CD4-positive, alpha-beta T cell treated with Interleukin-4 for 4 hours (primary cell): ENCODE measurements at regions not wholly inside any gene's neighbourhood (a gene's known extent, or its start where the extent isn't known, plus 50 kb on each side); places are given as distances from the start of the nearest gene placed in this dataset.

Experiments used
- DNase-seq: peaks from one replicate; pipeline ENCODE4 v3.0.0-alpha.2; 2020

DNA sequence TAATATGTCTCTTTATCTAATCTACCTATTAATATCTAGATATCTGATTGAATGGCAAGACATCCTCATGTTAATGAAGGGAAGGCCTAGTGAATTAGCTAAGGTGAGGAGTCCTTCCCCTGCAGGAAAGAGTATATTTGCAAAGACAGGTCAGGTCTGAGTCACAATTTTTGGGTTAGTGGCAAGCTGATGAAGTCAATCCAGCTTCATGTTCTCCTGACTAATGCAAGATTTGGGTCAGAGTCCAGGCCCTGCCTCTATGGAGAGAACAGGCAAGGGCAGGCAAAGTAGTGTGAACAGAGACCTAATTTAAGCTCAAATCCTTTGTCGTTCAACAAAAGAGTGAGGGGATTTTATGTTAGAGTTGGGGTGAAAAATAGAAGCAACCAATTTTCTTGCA is 496.7 kb downstream of the BMP2 start:
- DNase-seq, result no peak

DNA sequence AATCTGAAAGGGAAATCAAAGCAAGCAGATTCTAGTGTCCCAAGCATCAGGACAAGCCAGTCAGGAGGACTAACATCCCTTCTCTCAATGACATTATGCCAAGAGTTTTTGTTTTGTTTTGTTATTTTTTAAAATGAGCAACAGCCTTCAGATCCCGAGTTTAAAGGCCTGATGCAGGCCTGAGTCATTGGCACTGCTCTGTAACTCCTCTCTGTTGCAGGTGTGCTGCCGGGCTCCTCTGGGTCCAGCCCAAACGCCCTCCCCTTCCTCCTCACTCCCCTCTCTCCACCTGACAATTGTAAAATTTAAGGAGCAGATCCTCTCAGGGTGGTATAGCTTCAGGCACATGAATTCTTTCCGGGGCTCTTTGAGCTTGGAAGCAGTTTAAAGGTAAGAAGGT is 502.0 kb downstream of the BMP2 start:
- DNase-seq, result no peak

DNA sequence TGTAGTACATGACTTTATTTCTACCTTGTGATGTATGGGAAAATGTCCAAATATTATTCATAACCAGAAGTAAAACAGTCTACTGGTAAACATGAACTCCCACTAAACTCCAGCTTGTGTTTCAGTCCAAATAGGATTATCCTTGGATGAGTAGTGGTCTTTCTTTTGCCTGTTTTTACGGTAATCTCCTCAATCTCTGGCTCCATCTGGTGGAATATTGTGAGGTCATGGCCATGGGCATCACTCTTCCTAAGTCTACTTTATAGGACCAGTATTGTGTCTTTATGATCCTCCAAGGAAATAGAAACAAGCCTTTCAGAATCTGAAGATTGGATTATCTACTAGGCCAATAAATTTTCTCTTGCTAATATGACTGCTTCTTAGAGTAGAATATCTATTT is 505.0 kb downstream of the BMP2 start:
- DNase-seq, result no peak

DNA sequence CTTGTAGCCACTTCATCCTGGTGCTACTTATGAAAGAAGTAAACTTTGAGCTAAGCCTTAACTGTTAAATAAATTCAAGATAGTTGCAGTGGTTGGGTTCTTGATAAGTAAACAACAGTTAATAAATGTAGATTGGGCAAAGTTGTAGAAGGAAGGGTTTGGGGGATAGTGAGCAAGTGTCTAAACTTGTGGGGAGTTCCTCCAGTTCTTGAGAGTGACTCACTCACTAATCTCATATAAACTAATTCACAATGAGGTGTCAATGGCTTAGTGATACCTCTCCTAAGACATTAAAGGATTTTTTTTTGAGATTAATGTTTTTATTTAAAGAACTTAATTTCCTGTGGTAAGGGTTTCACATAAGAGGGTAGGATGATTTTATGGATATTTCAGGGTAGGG is 507.4 kb downstream of the BMP2 start:
- no peak for DNase-seq

DNA sequence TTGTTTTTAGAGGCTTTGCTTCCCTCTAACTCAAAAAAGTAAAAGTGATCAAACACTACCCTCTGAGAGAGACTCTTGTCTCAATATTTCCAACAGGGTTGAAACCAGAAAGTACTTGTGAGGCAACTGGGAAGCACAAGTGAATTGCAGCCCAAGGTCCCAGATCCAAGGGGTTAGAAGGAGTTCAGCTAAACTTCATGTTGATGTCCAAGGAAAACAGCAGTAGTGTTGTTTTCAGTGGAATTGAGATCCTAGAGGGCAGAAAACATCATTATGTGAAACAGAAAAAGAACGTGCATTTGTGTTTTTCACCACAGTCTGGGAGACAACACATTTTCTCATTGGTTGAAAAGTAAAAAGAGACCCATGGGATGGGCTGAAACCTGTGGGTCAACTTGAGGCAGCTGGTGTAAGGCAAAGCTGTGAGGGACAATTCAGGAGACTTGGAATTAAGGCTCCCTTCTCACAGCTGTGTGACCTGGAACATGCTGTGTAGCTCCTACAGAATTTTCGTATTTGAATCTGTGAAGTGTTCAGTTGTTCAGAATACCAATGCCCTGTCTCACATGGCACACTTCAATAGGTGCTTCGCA is 508.3 kb downstream of the BMP2 start:
- no peak for DNase-seq

DNA sequence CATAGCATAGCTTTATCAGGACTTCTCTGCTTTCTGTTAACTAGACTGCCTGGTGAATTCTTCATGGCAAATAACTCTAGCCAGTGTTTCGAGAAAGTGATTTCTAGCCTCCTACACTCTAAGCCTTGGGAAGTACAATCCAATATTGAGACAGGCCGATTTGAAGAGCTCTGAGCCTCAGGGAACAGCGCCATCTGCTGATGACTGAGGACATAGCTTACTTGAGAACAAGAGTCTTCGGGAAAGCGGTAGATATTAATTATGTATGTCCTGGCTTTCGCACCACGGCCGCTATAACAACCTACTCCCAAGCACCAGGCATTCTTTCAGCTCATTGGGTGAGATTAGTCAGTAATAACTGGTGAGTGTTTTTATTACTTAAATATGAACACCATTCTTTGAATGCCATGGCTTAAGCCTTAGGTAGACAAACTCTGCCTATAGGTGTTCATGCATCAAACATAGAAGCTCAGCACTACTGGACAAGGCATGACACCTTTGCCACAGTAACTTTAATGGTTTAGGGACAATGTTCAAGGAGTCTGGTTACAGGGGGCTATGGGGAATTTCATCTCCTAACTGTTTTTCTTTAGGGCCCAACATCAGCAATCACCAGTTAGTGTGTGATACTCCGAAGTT is 518.6 kb downstream of the BMP2 start:
- no peak for DNase-seq

DNA sequence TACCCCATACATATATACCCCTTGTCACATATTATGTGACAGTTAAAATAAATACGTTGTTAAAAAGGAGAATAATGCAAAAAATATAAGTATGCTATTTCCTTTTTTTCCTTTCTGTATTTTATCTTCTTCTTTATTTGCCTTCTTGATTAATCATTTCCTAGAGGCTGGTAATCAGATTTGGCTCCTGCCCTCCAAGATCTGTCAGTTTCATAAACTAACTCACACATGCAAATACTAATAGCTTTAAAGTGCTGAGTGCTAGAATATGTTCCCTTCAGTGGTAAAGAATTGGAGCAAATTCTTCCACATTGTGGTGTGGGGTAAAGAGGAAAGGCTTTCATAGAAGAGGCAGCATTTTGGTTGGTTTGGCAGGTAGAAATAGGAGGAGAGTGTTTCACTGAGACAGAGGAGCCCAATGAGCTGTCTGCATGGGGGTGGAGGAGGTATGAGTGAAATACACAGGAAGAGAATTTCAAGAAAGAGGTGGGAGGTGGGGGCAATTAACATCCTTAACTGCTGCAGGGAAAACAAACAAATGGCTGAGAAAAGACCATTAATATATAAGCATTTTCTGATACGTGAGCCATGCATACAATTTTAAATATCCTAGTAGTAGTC is 523.9 kb downstream of the BMP2 start:
- DNase-seq, result no peak

DNA sequence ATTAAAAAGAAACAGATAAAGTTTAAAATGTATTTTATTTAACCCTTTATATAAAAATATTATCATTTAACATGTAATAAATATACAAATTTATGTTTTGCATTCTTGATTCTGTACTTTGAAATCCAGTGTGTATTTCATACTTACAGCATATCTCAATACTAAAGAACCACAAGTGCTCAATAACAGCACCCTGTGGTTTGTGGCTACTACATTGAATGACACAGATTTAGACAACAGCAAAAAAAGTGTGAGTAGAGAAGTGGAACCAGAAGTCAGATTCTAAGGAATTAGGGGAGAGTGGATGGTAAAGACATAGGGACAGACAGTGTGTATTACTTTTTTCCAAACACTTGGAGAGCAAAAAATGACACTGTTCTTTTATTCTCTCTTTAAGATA is 524.5 kb downstream of the BMP2 start:
- no peak for DNase-seq

DNA sequence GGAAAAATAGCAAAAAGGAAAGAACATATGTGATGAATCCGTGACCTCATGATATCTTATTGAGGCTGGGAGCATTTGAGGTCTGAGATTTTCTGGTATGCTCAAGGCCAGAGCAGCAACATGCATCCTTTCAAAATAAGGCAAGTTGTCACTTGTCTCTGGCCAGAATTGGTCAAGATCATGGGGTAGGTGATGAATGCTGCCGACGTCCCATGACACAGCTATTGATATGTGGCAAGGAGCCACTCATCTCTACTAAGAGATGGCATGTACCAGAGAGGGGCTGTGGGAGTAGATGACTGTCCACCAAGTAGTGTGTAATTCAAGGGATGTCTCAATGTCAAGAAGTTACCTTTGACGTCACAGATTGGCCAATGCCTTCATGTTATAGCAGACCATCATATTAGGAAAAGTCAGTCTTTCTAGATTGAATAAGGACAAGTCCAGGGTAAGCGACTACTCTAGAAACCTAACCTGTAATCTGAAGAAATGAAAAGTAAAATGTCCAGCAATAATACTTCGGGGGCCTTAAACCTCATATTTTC is 527.4 kb downstream of the BMP2 start:
- no peak for DNase-seq

DNA sequence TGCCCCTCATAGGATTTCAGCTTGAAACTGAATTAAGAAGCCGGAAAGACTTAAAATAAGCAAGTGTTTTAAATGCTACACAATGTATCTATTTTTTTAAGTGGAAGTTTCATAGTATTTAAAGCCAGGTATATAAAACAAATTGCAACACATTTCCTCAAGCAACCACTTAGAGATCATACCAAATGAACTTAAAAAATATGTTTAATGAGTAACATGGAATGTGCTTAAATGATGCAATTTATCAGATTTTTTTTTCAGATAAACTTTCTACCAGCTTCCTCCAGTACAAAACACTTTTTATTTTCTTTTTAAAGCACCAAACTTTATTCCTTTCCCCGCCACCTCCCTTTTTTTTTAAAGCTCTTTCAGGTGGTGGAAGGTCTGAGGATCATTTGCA is 534.3 kb downstream of the BMP2 start:
- no peak for DNase-seq

DNA sequence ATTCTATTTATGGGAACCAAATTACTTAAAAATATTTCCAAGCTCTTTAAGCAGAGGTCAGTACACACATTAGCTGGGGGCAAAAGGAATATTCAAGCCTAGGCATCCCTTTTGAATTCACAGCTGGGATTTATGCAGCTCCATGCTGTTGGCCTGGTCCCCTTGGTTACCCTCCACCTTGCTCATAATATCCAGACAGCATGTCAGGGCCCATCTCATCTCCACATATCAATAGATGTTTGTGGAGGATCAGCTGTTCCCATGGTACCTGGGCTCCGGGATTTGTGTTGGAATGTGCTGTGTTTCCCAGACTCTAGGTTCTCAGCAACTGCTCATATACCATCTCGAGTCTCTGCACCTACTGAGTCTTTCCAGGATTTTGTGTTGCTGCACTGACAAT is 534.8 kb downstream of the BMP2 start:
- DNase-seq, result no peak

DNA sequence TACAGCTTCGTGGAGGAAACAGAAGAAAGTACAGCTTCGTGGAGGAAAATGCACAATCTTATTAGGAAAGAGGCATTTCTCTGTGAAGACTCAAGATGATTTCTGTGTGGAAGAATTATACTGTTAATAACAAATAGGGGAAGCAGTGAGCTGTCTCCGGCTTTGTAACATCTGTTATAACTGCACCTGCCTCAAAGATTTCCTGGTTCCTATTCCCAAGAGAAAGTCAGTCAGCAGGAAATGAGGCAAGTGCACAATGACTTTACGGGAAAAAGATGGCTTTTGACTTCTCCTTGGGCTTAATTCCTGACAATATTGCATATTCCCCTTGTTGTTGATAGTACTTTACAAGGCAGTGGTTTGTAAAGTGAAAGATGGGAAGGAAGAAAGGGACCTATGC is 538.5 kb downstream of the BMP2 start:
- DNase-seq, result no peak

DNA sequence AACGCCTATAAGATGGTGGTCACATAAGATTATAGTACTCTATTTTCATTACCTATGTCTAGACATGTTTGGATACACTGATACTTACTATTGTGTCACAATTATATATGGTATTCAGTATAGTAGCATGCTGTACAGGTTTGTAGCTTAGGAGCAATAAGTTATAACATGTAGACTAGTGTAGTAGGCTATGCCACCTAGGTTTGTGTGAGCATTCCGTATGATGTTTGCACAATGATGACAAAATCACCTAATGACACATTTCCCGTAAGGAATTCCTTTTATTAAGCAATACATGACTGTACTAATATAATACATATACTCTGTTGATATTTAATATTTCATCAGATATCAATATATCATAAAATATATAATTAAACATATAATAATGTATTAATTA is 540.7 kb downstream of the BMP2 start:
- no peak for DNase-seq

DNA sequence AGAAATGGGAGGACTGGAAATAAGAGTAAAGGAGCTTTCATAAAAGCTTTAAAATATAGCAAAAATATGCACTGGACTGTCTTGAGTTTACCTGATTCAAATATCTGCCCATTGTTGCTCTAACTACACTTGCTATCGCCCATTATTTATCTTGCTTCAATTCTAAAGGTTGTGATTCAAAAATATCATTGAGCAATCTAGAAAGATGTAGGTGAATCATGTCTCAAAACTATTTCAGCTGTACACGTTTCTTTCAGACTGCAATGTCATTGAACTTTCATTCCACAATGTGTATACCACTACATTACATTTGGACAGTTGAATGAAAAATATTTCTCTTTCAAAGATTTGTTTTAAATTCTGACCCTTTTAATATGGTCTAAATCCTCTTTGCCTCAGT is 545.6 kb downstream of the BMP2 start:
- DNase-seq, result no peak

DNA sequence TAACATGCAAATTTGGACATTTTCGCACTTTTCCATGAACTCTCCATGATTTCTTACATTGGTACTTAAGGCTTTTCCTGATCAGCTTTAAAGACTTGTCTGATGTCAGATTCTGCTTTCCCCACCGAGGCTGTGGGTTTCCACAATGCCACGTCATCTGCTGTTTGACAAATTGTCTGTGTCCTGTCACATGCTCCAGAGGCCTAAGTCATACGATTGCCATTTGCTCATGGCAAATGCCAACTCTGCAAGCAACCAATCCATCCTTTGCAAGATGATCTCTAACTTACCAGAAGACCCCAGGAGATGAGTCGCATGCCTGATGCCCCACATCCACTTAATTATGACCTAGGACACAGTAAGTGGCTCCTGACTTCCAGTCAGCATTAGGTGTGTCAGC is 556.5 kb downstream of the BMP2 start:
- DNase-seq, result no peak

DNA sequence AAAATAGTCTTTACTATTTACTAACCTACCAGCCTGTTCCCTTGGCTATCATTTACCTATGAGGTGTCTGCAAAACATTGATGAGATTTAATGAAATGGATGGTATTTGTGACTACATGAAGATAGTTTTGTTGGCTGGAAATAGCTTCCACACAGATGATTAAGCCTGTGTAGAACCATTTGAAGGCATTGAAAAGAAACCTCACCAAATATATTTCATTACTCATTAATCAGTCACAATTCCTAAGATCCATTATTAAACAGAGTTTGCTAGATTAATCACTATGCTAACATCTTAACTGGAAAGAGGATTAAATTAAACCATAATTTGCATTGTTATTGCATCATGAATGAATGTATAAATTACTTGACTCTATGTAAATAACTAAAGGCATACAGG is 560.3 kb downstream of the BMP2 start:
- no peak for DNase-seq

DNA sequence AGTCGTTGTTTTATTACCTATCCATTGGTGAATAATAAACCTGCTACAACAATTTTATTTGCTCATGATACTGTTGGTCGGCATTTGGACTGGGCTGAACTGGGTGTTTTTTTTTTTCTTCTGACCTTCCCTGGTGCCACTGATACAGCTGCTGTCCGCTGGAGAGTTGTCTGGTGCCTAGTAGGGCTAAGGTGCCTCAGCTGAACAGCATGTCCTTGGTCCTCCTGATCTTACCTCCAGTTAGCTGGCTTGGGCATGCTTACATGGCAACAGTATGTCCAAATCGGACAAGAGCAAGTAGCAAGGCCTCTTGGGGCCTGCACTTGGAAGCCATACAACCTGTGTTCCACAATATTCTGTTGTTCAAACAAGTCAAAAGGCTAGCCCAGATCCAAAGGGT is 563.4 kb downstream of the BMP2 start:
- no peak for DNase-seq

DNA sequence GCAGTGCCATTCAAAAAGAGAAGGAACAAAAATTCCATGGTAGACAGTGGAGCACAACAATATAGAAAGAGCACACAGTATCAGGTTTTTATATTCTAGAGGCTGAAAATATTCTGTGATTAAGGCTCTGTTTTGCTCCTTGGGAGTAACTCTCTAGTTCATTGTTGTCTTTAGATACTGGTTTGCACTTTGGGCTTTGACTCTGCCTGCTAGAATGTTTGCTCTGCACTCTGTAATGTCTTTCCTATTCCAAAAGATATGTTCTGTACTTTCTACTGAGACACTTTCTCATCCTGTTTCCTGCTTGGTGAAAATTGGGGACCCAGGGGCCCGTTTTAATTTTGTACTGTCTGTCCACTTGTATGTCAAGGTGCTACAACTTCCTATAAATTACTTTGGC is 564.7 kb downstream of the BMP2 start:
- no peak for DNase-seq

DNA sequence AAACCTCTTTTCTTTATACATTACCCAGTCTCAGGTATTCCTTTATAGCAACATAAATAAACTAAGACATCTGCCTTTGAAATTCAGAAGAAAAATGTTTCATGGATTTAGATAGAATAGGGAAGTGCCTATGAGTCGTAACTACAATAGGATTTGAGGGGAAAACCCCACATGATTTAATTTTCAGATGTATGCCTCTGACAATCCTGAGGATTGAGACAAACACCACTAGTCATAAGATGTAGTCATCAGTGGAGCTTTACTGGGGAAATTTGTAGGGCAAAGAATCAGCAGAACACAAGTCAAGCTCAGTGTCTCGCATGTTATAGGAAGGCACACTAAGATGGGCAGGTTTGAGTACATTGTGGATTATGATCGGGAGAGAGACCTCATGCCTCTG is 566.4 kb downstream of the BMP2 start:
- no peak for DNase-seq

DNA sequence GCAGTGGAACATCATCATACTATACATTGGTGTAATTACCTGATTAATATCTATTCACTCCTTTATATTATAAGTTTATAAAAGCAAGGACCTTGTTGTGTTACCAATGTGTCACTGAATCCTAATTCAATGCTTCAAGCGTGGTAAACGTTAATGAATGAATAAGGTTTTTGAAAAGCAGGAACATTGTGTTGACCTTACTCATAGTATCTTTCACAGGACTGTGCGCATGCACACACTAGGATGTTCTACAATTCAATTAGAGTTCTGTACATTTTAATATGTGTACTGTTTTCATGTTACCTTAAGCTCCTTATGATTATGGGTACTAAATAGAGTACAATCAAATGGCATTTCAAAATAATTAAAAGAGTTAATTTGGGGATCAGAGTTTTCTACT is 578.5 kb downstream of the BMP2 start:
- DNase-seq, result no peak

DNA sequence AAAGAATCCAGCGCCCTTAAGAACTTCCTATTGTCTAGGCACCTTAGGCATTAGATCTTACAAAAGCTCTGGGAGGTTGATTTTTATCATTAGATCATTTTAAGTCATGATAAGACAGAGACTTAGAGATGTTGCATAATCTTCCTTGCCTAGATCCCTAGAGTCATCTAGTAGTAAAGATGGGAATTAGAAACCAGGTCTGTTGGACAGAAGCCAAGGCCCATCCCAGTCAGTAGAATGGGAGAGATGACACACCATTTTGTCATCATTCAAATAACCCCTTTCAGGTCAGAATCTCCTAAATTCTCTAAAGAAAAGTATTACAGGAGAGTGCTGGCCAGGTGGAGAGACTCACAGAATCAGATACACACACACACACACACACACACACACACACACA is 579.1 kb downstream of the BMP2 start:
- DNase-seq, result no peak

DNA sequence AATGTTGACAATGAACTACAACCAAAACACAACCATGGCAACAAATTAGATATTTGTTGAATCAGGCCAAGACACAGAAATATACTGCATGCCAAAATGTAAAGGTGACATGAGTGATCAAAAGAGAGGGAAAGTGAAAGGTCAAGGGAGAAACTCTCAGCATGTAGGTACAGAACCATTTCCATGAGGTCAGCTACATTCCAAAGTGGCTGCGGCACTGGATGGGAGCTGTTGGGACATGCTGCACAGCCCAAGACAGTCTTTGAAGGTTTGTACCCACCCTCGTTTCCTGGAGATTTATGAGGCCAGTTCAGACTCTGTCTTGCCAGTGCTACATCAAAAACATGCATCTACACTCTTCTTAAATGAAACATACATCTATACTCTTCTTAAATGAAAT is 579.9 kb downstream of the BMP2 start:
- DNase-seq, result no peak

DNA sequence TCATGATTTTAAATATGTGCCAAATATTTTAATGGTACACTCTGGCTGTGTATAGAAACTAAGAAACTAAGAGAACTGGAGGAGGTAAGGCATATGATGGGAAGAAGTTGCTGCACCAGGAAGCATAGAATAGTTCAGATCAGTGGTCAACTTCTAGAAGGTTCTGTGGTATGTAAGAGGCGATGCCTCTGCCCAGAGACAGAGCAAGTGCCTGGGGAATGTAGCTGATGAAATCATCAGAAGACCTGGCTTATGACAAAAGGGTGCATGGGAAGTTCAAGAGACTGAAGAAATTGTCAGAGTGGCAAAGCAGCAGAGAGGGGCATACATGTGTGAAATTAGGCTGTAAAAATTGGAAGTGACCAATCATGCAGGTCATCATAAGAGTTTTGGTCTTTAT is 580.8 kb downstream of the BMP2 start:
- DNase-seq, result no peak

DNA sequence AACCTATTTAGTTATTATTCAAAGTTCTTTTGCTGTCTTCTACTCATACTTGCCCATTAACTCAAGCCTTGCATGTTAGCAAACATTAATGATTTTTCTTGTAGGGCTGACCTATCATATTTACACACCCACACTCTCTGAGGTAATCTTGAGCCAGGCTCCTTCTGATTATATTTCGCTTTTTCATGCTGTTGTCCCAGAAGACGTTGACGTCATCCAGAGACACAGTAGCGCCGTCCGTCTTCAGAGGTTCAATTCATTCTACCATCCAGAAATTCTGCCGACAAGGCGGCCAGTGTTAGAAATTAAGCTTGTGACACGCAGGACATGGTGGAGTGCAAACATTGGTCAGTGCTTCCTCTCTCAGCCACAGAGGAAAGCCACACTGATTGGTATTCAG is 584.7 kb downstream of the BMP2 start:
- DNase-seq, result no peak

DNA sequence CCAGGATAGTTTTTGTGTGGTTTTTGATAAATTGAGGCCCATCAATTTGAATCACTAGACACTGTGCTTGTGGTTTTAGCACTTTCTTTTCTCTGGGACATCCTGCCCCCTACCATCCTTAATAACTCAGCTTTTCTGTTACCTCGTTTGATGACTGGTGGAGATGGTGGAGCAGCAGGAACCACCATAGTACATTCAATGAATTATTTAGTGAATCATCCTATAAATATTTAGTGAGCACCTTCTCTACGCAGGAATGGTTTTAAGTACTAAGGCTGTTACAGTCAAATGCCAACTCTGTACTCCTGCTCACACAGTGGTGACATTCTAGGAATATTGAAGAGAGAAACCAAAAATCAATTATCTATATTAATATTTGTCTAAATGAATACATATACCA is 585.2 kb downstream of the HAO1 start:
- DNase-seq, result no peak
